SJSA1 (cell line): ENCODE measurements at regions not wholly inside any gene's neighbourhood (a gene's known extent, or its start where the extent isn't known, plus 50 kb on each side); places are given as distances from the start of the nearest gene placed in this dataset.

Experiments
- DNase-seq, 2 experiments: peaks; one replicate each; pipeline ENCODE4 v3.0.0-alpha.2; 2015 to 2020; ENCODE audit warnings: low spot score in 2 of 2, low read depth in 1 of 2
- H3K27ac ChIP-seq: fragments of 250-450 bp; sonication (Bioruptor Pico); 2 replicates; pipeline ENCODE4 v1.5.1; 2020; ENCODE audit warnings: mild to moderate bottlenecking, moderate library complexity
- H3K27me3 ChIP-seq: fragments of 250-450 bp; sonication (Bioruptor Pico); replicated peaks from 2 replicates; pipeline ENCODE4 v1.5.1; 2020; ENCODE audit warnings: mild to moderate bottlenecking, moderate library complexity
- H3K36me3 ChIP-seq: fragments of 250-450 bp; sonication (Bioruptor Pico); 2 replicates; pipeline ENCODE4 v1.5.1; 2020; ENCODE audit warnings: mild to moderate bottlenecking
- H3K4me1 ChIP-seq: fragments of 250-450 bp; sonication (Bioruptor Pico); replicated peaks from 2 replicates; pipeline ENCODE4 v1.6.1; 2021; ENCODE audit warnings: mild to moderate bottlenecking
- H3K4me3 ChIP-seq: fragments of 250-450 bp; sonication (Bioruptor Pico); 2 replicates; pipeline ENCODE4 v1.5.1; 2020; ENCODE audit warnings: mild to moderate bottlenecking
- H3K9me3 ChIP-seq: fragments of 250-450 bp; sonication (Bioruptor Pico); replicated peaks from 2 replicates; pipeline ENCODE4 v1.5.1; 2020; ENCODE audit warnings: mild to moderate bottlenecking

DNA sequence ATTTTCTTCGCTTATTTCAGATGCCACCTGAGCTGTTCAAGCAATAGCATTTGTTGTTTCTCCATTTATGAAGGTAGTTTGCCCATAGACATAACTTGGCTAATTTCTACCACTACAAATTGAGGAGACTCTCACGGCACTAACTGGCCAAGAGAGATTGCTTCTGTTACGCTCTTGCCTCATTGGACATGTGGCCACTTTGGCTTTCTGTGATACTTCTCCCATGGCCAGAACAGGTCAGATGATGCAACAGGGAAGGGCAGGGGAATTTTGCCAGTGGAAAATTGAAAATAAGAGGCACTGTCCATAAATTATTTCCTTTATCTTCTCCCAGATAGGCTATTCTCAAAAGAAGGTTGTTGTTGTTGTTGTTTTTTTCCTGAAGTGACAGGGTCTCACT, 1633.3 kb upstream of the LRRTM3 start:
- Histone ChIP-seq H3K27me3 (no peaks in the 10 kb centered on the region), H3K9me3 (no peaks in the 10 kb centered on the region; the same call in 1 of the 2 replicates), H3K4me3 (no peak overlapping the region), H3K27ac (no peak overlapping the region), H3K36me3 (no peaks in the 10 kb centered on the region), H3K4me1 (no peaks in the 10 kb centered on the region)
- no peak for DNase-seq

DNA sequence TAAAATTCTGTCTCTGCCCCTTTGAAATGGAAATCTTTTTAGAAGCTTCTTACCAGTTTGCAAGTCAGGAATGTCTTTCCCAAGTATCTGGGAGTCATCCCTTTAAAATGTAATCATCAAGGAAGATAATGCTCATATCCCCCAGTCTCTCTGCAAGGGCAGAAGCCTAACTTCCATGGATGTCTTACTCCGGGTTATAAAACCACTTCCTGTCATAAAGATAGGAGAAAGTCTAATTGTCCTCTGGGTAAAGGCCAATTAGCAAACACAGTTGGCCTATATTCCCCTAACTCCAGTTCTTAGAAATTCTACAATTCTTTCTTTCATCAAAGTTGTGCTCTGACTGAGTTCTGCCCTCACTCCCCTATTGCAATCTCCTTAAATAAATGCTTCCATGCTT, 1631.5 kb upstream of the LRRTM3 start:
- no peaks in the 10 kb centered on the region for H3K27me3 ChIP-seq
- H3K4me1 ChIP-seq = no peaks in the 10 kb centered on the region
- no peak for DNase-seq
- no peaks in the 10 kb centered on the region for H3K36me3 ChIP-seq
- H3K9me3 ChIP-seq = no peaks in the 10 kb centered on the region; the same call in 1 of the 2 replicates
- no peak overlapping the region for H3K27ac ChIP-seq
- no peak overlapping the region for H3K4me3 ChIP-seq

DNA sequence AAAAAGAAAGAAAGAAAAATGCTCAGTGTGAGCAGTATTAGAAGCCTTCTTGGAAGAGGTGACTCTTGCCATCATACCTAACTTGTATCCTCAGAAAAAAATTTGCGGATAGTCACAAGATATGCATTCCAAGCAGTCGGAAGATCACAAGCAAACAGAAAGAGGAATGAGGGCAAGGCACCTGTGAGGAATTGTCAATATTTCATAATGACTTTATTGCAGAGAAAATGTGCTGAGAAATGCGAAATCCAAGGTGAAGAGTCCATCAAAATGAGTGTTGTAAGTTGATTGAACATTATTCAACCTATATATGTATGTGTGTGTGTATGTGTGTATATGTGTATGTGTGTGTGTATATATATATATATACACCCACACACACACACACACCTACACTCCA, 1624.7 kb upstream of the LRRTM3 start:
- no peaks in the 10 kb centered on the region for H3K36me3 ChIP-seq
- DNase-seq = no peak
- no peaks in the 10 kb centered on the region; the same call in 1 of the 2 replicates for H3K9me3 ChIP-seq
- no peaks in the 10 kb centered on the region for H3K27me3 ChIP-seq
- H3K27ac ChIP-seq = no peak overlapping the region
- no peak overlapping the region for H3K4me3 ChIP-seq
- no peaks in the 10 kb centered on the region for H3K4me1 ChIP-seq

DNA sequence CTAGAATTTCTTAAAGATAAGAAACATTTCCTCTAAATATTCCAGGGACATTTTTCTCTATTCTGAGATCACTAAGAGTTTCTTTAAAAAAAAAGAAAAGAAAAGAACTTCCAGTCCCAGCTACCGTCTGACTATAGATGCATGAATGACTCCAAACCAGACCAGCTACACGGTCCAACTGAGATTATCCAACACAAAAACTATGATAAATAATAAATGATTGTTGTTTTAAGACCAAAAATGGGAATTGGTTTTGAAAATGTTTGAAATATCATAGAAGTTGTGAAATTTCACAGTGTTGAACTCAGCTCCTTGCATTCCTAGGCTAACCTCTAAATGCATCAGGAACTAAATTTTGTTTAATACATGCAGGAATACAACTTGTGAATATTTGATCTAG, 1619.6 kb upstream of the LRRTM3 start:
- Histone ChIP-seq H3K36me3 (no peaks in the 10 kb centered on the region), H3K27me3 (no peaks in the 10 kb centered on the region), H3K4me1 (no peaks in the 10 kb centered on the region), H3K4me3 (no peak overlapping the region), H3K27ac (no peak overlapping the region), H3K9me3 (no peaks in the 10 kb centered on the region; the same call in 1 of the 2 replicates)
- no peak for DNase-seq

DNA sequence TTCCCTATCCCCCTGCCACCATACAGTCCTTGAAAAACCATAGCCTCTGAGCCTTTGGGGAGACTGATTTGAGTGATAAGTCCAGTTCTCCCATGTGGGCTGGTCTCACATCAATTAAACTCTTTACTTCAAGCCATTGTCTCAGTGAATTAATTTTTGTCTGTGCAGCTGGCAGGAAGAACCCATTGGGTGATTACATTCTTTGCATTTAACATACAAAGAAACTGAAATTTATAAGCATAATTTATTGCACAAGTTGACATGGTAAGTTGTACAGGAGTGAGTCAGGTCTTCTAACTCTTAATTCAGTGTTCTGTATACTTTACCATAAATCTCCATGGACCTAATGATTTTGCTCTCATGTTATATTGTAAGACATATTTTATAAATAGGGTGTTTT, 1613.0 kb upstream of the LRRTM3 start:
- H3K36me3 ChIP-seq = no peaks in the 10 kb centered on the region
- H3K4me3 ChIP-seq = no peak overlapping the region
- H3K27ac ChIP-seq = no peak overlapping the region
- no peak for DNase-seq
- no peaks in the 10 kb centered on the region for H3K4me1 ChIP-seq
- H3K9me3 ChIP-seq = no peaks in the 10 kb centered on the region; the same call in 1 of the 2 replicates
- no peaks in the 10 kb centered on the region for H3K27me3 ChIP-seq

DNA sequence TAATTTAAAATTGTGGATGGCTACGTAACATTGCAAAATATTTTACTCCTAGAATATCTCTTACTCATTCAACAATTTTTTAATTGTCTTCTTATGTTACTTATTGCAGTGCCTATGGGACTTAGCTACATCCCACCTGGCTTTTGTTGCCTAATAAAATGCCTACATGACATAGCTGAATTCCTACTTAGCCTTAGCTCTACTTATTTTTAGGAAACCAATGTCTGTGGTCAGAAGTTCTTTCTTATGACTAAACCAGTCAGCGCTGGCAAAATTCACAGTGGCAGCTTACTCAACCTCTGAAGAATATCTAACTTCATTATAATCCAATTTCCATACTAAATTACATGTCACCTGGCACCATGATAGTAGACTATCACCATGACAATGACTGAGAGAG, 1612.4 kb upstream of the LRRTM3 start:
- H3K36me3 ChIP-seq = no peaks in the 10 kb centered on the region
- no peaks in the 10 kb centered on the region for H3K4me1 ChIP-seq
- H3K27ac ChIP-seq = no peak overlapping the region
- no peaks in the 10 kb centered on the region for H3K27me3 ChIP-seq
- no peak for DNase-seq
- H3K9me3 ChIP-seq = no peaks in the 10 kb centered on the region; the same call in 1 of the 2 replicates
- no peak overlapping the region for H3K4me3 ChIP-seq

DNA sequence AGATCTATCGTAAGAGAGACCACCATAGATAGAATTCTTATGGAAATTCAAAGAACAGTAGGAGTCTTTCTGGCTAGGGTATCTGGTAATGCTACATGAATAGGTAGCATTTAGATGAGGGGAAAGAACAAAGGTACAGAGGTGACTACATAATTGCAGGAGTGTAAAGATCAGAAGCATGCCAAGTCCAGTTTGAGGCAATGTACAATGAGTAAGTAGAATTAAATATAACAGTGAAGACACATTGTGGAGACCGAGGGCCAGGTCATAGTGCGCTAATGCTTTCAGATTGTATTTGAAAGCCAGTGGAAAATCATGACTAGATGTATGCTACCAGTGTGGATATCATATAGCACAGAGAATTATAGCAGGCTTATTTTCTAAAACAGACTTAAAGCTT, 1611.6 kb upstream of the LRRTM3 start:
- Histone ChIP-seq H3K27me3 (no peaks in the 10 kb centered on the region), H3K4me3 (no peak overlapping the region)
- no peak for DNase-seq

DNA sequence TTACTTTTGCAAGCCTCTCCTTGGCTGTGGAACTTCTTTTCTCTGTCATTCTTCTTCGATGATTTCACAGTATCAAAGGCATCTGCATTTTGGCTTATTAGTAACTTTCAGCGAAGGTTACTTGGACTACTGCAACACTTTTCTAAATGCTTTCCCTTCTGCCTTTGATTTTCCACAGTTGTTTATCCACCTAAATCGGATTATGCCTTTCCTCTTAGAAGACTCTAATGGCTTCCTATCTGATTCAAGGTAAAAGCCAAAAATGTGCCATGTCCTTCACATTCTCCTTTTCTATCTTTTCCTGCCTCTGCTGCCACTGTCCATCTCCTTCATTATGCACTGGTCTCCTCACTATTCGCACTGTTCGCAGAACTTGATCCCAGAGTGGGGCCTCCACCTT, 1606.3 kb upstream of the LRRTM3 start:
- DNase-seq = no peak
- Histone ChIP-seq H3K4me3 (no peak overlapping the region), H3K36me3 (no peaks in the 10 kb centered on the region), H3K27me3 (no peaks in the 10 kb centered on the region), H3K4me1 (no peaks in the 10 kb centered on the region), H3K27ac (no peak overlapping the region), H3K9me3 (no peaks in the 10 kb centered on the region)

More for the DNA sequence above, 1611.6 kb upstream of the LRRTM3 start:
- Histone ChIP-seq H3K9me3 (no peaks in the 10 kb centered on the region), H3K27ac (no peak overlapping the region), H3K36me3 (no peaks in the 10 kb centered on the region), H3K4me1 (no peaks in the 10 kb centered on the region)

DNA sequence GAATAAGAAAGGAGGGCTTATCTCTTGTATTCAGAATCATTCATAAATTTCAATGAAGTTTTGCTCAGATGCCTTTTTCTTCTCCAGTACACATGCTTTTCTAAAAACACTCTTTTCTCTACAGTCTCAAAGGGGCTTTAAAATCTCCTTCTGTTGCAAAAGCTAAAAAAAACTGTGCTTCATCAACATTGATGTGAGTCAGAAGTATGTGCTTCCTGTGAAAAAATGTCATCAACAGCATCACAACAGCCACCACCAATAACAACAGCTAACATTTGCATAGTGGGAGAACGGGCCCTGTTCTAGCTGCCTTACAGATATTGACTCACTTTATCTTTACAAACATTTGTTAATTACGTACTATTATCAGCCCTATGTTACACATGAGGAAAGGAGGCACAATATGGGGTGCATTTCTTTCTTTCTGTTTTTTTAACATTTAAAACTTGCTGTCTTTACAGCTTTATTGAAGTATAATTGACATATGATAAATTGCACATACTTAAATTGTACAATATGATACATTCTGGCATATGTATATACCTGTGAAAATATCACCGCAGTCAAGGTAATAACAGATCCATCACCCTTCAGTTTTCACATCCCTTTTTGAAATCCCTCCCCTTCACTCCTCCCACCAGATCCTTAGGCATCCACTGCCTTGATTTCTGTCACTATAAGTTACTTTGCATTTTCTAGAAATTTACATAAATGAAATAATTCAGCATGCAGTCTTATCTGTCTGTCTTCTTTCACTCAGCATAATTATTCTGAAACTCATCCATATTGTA, 1605.4 kb upstream of the LRRTM3 start:
- H3K27me3 ChIP-seq = no peaks in the 10 kb centered on the region
- no peaks in the 10 kb centered on the region for H3K36me3 ChIP-seq
- no peaks in the 10 kb centered on the region for H3K4me1 ChIP-seq
- H3K9me3 ChIP-seq = no peaks in the 10 kb centered on the region
- no peak overlapping the region for H3K27ac ChIP-seq
- H3K4me3 ChIP-seq = no peak overlapping the region
- DNase-seq = no peak

DNA sequence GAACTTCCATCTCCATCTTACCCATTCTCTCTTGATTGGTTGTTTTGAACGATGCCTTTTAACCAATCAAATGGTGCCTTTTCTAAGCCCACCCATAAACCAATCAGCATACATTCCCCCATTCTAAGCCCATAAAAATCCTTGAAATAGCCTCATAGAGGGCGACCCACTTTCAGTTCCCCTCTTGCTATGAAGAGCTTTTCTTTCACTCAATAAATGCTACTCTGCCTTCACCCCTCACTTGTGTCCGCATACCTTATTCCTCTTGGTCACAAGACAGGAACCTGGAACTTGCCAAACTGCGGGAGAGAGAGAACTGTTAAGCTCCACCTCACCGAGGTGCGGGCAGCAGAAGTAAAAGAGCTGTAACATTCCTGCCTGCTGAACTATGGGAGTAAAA, 1602.0 kb upstream of the LRRTM3 start:
- Histone ChIP-seq H3K27ac (no peak overlapping the region), H3K27me3 (no peaks in the 10 kb centered on the region), H3K4me1 (no peaks in the 10 kb centered on the region), H3K9me3 (no peaks in the 10 kb centered on the region), H3K4me3 (no peak overlapping the region), H3K36me3 (no peaks in the 10 kb centered on the region)
- DNase-seq = no peak

DNA sequence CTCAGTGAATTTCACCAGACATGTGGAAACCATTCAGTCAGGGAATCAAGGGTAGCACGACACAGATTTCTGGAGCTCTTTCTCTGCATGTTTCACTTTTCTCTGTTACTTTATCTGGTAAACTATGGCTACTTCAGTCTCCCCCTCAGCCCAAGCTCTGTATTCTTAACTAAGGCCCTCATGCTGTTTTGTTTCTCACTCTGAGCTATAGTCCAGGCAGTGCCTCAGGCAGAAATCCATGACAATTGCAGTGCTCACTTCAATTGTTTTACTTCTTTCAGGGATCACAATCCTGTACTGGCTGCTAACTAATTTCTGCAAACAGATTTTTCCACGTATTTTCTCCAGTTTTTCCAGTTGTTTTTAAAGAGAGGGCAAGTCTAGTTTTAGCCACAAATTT, 1599.9 kb upstream of the LRRTM3 start:
- Histone ChIP-seq H3K4me3 (no peak overlapping the region), H3K9me3 (no peaks in the 10 kb centered on the region), H3K36me3 (no peaks in the 10 kb centered on the region), H3K27me3 (no peaks in the 10 kb centered on the region), H3K27ac (no peak overlapping the region), H3K4me1 (no peaks in the 10 kb centered on the region)
- no peak for DNase-seq

DNA sequence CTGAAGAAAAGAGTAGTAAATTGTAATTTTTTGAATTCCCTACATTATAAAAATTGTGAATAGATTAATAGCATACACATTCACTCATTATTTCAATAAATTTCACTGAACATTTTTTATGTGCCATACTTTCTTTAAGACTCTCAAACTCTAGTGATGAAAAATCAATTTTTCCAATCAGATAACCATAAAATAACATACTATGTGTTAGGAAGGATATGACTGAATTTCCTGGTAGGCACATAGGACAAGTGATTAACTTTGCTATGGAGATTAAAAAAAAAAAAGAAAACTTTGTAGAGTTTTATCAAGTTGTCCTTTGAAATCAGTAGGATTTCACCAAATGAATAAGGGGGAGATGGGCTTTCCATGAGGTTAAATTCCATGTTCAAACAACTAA, 1597.3 kb upstream of the LRRTM3 start:
- no peaks in the 10 kb centered on the region for H3K4me1 ChIP-seq
- no peak overlapping the region for H3K4me3 ChIP-seq
- no peaks in the 10 kb centered on the region for H3K27me3 ChIP-seq
- no peaks in the 10 kb centered on the region for H3K36me3 ChIP-seq
- H3K9me3 ChIP-seq = no peaks in the 10 kb centered on the region
- no peak overlapping the region for H3K27ac ChIP-seq
- no peak for DNase-seq

DNA sequence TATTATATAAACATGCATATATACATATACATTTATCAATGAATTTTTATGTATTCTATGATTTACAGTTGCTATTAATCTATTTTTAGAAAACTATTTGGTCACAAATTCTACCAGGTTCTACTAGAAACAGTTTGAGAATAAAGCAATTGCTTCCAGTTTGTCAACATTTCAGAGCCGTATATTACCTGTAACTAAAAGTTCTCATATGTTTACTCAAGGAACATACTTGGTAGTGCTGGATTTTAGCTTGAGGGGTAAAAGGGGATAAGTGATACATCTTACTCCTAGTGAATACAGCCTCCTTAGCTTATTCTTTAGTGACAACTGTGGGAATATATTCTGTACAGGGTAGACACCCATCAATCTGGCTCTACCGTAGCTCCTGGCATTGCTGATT, 1590.5 kb upstream of the LRRTM3 start:
- H3K4me1 ChIP-seq = no peaks in the 10 kb centered on the region
- no peaks in the 10 kb centered on the region for H3K36me3 ChIP-seq
- DNase-seq = no peak
- H3K27ac ChIP-seq = no peak overlapping the region
- H3K4me3 ChIP-seq = no peak overlapping the region
- no peaks in the 10 kb centered on the region for H3K27me3 ChIP-seq
- H3K9me3 ChIP-seq = no peaks in the 10 kb centered on the region

DNA sequence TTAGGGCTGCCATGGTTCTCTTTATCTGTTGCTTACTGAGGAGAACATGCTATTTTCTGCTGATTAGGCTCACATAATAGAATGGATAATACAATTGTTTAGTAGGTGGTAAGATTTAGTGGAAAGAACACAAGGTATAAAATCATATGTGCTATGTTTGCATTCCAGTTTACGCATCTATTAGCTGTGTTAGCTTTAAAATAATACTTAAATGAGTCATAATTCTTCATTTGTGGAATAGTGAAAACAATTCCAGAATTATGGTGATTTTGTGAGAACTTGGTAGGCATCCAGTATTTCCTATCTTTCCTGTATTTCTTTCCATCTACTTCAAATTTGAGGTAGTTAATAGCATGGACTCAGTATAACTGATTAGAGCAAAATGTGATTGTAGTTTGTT, 1585.5 kb upstream of the LRRTM3 start:
- Histone ChIP-seq H3K9me3 (peaks cover 3% of the 10 kb centered on the region; the same call in 1 of the 2 replicates), H3K27me3 (no peaks in the 10 kb centered on the region), H3K4me3 (no peak overlapping the region), H3K36me3 (no peaks in the 10 kb centered on the region), H3K4me1 (no peaks in the 10 kb centered on the region), H3K27ac (no peak overlapping the region)
- no peak for DNase-seq
